Endodermal cell (in vitro differentiated cells): ENCODE measurements at regions not wholly inside any gene's neighbourhood (a gene's known extent, or its start where the extent isn't known, plus 50 kb on each side); places are given as distances from the start of the nearest gene placed in this dataset.

Source experiments
- DNase-seq: peaks from one replicate; pipeline ENCODE4 v3.0.0-alpha.2; 2017
- H3K27ac ChIP-seq: 2 replicates; pipeline ENCODE4 v1.5.1; 2013; ENCODE audit warnings: mild to moderate bottlenecking, low read depth, low read length, moderate library complexity
- H3K27me3 ChIP-seq: 2 replicates; pipeline ENCODE4 v1.6.1; 2013; ENCODE audit warnings: mild to moderate bottlenecking, low read length, moderate library complexity; ENCODE audit not compliant: insufficient read depth, control insufficient read depth, poor library complexity, severe bottlenecking
- H3K36me3 ChIP-seq: 2 replicates; pipeline ENCODE4 v1.7.0; 2013; ENCODE audit warnings: mild to moderate bottlenecking, low read length, moderate library complexity; ENCODE audit not compliant: control insufficient read depth, insufficient read depth
- H3K4me1 ChIP-seq: one replicate; pipeline ENCODE4 v1.7.0; 2013; ENCODE audit warnings: low read length; ENCODE audit not compliant: control insufficient read depth, insufficient read depth
- H3K4me3 ChIP-seq: 2 replicates; pipeline ENCODE4 v1.5.1; 2013; ENCODE audit warnings: mild to moderate bottlenecking, low read length, moderate library complexity
- H3K9ac ChIP-seq: 2 replicates; pipeline ENCODE4 v1.6.1; 2013; ENCODE audit warnings: mild to moderate bottlenecking, low read length, moderate library complexity; ENCODE audit not compliant: poor library complexity, severe bottlenecking; ENCODE audit errors: extremely low read depth
- H3K9me3 ChIP-seq: 2 replicates; pipeline ENCODE4 v1.6.1; 2013; ENCODE audit warnings: mild to moderate bottlenecking, low read length, moderate library complexity; ENCODE audit not compliant: control insufficient read depth
- H3K27ac Mint-ChIP-seq: 2 replicates; pipeline ENCODE4 v1.8.0; 2020; ENCODE audit warnings: mixed read lengths
- H3K27me3 Mint-ChIP-seq: 2 replicates; pipeline ENCODE4 v1.8.0; 2021; ENCODE audit warnings: mild to moderate bottlenecking, mixed read lengths; ENCODE audit not compliant: insufficient read depth
- H3K36me3 Mint-ChIP-seq: 2 replicates; pipeline ENCODE4 v1.8.0; 2020; ENCODE audit warnings: low read depth, mixed read lengths
- H3K4me1 Mint-ChIP-seq: 2 replicates; pipeline ENCODE4 v1.8.0; 2020; ENCODE audit warnings: mixed read lengths
- H3K4me3 Mint-ChIP-seq: 2 replicates; pipeline ENCODE4 v1.8.0; 2020; ENCODE audit warnings: mild to moderate bottlenecking, moderate library complexity, mixed read lengths
- H3K9me3 Mint-ChIP-seq: 2 replicates; pipeline ENCODE4 v1.8.0; 2020; ENCODE audit warnings: mild to moderate bottlenecking, mixed read lengths
- WGBS, 2 experiments: methylation state at CpG; one replicate each; pipeline versions ENCODE4 v1.1.5 to v1.1.7; 2013; ENCODE audit warnings: missing lambda C conversion rate in 2 of 2, mixed read lengths in 1 of 2; ENCODE audit not compliant: insufficient coverage in 1 of 2, insufficient read length in 1 of 2; 5-methylcytosine and 5-hydroxymethylcytosine counted together
- TF ChIP-seq, protein P1 (sequence below): fragments of 200-600 bp; sonication (generic); conservative IDR thresholded peaks from 2 replicates; pipeline ENCODE4 v1.5.0; 2021; ENCODE audit warnings: antibody characterized with exemption, mild to moderate bottlenecking

DNA sequence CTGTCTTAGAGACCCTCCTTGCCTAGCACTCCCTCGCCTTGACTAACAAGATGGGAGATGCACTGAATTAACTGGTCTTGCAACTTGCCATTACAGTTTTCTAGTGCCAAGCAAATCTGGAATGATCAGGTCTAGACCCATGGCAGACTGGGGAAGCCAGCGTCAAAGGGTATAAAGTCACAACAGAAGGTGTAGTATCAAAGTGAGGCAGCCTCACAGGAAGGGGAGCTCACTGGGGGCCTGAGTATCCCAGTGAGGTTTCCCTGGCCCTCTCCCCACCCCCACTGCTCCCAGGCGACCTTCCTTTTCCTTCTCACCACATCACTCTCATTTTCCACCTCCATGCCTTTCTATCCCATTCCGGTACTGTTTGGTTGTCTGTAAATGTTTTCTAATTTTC is 83.5 kb upstream of the DOCK9 start:
- Mint-ChIP-seq H3K27ac (no peak overlapping the region), H3K27me3 (no peaks in the 10 kb centered on the region), H3K4me3 (no peak overlapping the region), H3K36me3 (no peaks in the 10 kb centered on the region), H3K9me3 (no peaks in the 10 kb centered on the region), H3K4me1 (peaks cover 3% of the 10 kb centered on the region)
- H3K9ac ChIP-seq, result no peak overlapping the region
- DNase-seq, result no peak
- WGBS, 2 experiments, result 76 to 83% methylated on average over 2 to 3 of the region's 4 CpGs
- TF ChIP-seq, protein P1, sequence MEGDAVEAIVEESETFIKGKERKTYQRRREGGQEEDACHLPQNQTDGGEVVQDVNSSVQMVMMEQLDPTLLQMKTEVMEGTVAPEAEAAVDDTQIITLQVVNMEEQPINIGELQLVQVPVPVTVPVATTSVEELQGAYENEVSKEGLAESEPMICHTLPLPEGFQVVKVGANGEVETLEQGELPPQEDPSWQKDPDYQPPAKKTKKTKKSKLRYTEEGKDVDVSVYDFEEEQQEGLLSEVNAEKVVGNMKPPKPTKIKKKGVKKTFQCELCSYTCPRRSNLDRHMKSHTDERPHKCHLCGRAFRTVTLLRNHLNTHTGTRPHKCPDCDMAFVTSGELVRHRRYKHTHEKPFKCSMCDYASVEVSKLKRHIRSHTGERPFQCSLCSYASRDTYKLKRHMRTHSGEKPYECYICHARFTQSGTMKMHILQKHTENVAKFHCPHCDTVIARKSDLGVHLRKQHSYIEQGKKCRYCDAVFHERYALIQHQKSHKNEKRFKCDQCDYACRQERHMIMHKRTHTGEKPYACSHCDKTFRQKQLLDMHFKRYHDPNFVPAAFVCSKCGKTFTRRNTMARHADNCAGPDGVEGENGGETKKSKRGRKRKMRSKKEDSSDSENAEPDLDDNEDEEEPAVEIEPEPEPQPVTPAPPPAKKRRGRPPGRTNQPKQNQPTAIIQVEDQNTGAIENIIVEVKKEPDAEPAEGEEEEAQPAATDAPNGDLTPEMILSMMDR, result no peak
- no peak overlapping the region for H3K27ac ChIP-seq
- no peaks in the 10 kb centered on the region for H3K4me1 ChIP-seq
- no peaks in the 10 kb centered on the region for H3K27me3 ChIP-seq
- no peak overlapping the region for H3K4me3 ChIP-seq
- H3K9me3 ChIP-seq, result no peaks in the 10 kb centered on the region
- H3K36me3 ChIP-seq, result no peaks in the 10 kb centered on the region

- TF ChIP-seq, protein P1, result no peak
- no peak overlapping the region for H3K27ac ChIP-seq
Measured at GRCh38 chr13:99062593-99062992, 84.7 kb upstream of the DOCK9 start.

GRCh38 chr13:99063178-99063577 is 85.3 kb upstream of the DOCK9 start:
- no peak for DNase-seq
- TF ChIP-seq, protein P1, result no peak
- Histone ChIP-seq H3K27me3 (no peaks in the 10 kb centered on the region), H3K9me3 (no peaks in the 10 kb centered on the region), H3K36me3 (no peaks in the 10 kb centered on the region), H3K9ac (no peak overlapping the region), H3K4me1 (no peaks in the 10 kb centered on the region), H3K27ac (no peak overlapping the region), H3K4me3 (no peak overlapping the region)
- Mint-ChIP-seq H3K4me3 (no peak overlapping the region), H3K27me3 (peaks cover 1% of the 10 kb centered on the region), H3K4me1 (peaks cover 3% of the 10 kb centered on the region), H3K27ac (no peak overlapping the region), H3K36me3 (no peaks in the 10 kb centered on the region), H3K9me3 (no peaks in the 10 kb centered on the region)
- 90 to 97% methylated on average over 5 to 8 of the region's 8 CpGs for WGBS, 2 experiments

More at GRCh38 chr13:99062593-99062992, 84.7 kb upstream of the DOCK9 start:
- Mint-ChIP-seq H3K4me3 (no peak overlapping the region), H3K27me3 (no peaks in the 10 kb centered on the region), H3K27ac (no peak overlapping the region), H3K36me3 (no peaks in the 10 kb centered on the region), H3K9me3 (no peaks in the 10 kb centered on the region), H3K4me1 (peaks cover 3% of the 10 kb centered on the region)
- H3K9ac ChIP-seq, result no peak overlapping the region
- H3K4me1 ChIP-seq, result no peaks in the 10 kb centered on the region
- no peak overlapping the region for H3K4me3 ChIP-seq
- 90 to 92% methylated on average over 6 to 10 of the region's 10 CpGs for WGBS, 2 experiments
- no peaks in the 10 kb centered on the region for H3K27me3 ChIP-seq
- no peaks in the 10 kb centered on the region for H3K36me3 ChIP-seq
- no peak for DNase-seq
- no peaks in the 10 kb centered on the region for H3K9me3 ChIP-seq
